Fibroblast of mammary gland (primary cell): ENCODE measurements at regions not wholly inside any gene's neighbourhood (a gene's known extent, or its start where the extent isn't known, plus 50 kb on each side); places are given as distances from the start of the nearest gene placed in this dataset.

ENCODE experiments used
- DNase-seq: peaks from one replicate; pipeline ENCODE4 v3.0.0-alpha.2; 2010; ENCODE audit warnings: low read depth
- H3K4me3 ChIP-seq: 2 replicates; pipeline ENCODE4 v1.5.1; 2011; ENCODE audit warnings: low read depth, mild to moderate bottlenecking, low read length, moderate library complexity; ENCODE audit not compliant: control insufficient read depth
- CTCF ChIP-seq: conservative IDR thresholded peaks from 2 replicates; pipeline ENCODE4 v1.5.1; 2011; ENCODE audit warnings: low read depth, low read length, inconsistent platforms; ENCODE audit not compliant: control insufficient read depth, insufficient read depth

GRCh38 chr12:73414926-73415325 is 1122.7 kb upstream of the ATXN7L3B start:
- no peak for DNase-seq
- TF ChIP-seq CTCF: no peak
- H3K4me3 ChIP-seq: no peak overlapping the region

GRCh38 chr12:73418541-73418940 is 1119.1 kb upstream of the ATXN7L3B start:
- TF ChIP-seq CTCF: no peak
- H3K4me3 ChIP-seq: no peak overlapping the region
- DNase-seq: no peak

- no peak for TF ChIP-seq CTCF
- DNase-seq: peak; percentile 56
- no peak overlapping the region for H3K4me3 ChIP-seq
These were observed 1115.8 kb upstream of the ATXN7L3B start for GRCh38 chr12:73421832-73422231.

GRCh38 chr12:73424484-73424883 is 1113.2 kb upstream of the ATXN7L3B start:
- TF ChIP-seq CTCF: no peak
- H3K4me3 ChIP-seq: no peak overlapping the region
- DNase-seq: no peak

GRCh38 chr12:73445658-73446324 is 1091.8 kb upstream of the ATXN7L3B start:
- TF ChIP-seq CTCF: no peak
- DNase-seq: no peak
- no peak overlapping the region for H3K4me3 ChIP-seq

DNA sequence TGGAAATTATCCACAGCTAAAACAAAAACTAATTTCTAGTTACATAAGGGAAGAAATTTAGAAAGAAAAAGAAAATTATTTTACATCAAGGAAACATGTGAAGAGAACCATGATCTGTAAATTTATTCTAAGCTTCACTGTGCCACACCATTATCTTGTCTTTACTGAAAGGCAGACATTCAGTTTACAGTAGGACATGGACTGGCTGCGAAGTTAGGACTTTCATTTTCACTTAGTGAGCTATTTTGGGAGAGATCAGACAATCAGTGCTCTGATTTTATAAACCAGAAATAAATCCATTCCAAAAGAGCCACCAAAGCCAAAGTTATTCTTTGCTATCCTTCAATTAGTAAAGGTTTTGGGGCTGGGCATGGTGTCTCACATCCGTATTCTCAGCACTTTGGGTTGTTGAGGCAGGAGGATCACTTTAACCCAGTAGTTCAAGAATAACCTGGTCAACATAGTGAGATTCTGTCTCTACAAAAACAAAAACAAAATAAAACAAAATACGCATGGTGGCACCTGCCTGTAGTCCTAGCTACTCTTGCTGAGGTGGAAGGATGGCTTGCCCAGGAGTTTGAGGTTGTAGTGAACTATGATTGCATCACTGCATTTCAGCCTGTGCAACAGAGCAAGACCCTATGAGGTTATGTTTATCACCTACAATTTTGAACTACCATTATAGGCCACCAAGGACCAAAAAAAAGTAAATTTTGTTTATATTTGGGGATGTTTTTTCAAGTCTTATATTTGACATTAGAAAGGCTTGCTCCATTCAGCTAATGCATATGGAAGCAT is 1084.8 kb upstream of the ATXN7L3B start:
- H3K4me3 ChIP-seq: no peak overlapping the region
- DNase-seq: no peak
- no peak for TF ChIP-seq CTCF
